Psoas muscle (tissue), 7 donors: ENCODE measurements at regions not wholly inside any gene's neighbourhood (a gene's known extent, or its start where the extent isn't known, plus 50 kb on each side); places are given as distances from the start of the nearest gene placed in this dataset.

Experiments used
- ATAC-seq, 4 donors: fragments of 200-7000 bp; cut with Tn5 transposase; one replicate each; pipeline ENCODE4 v1.9.1; 2020; ENCODE audit warnings: moderate library complexity in 3 of 4, mild to moderate bottlenecking in 2 of 4
- DNase-seq, 2 donors: peaks; one replicate each; pipeline ENCODE4 v3.0.0-alpha.2; 2020
- H3K27ac ChIP-seq: fragments of 200-600 bp; one replicate; pipeline ENCODE4 v1.8.0; 2022
- H3K27me3 ChIP-seq, 3 donors: fragments of 200-600 bp in 1 of 3; one replicate each; pipeline versions ENCODE4 v1.6.1 to v1.8.0; 2013 to 2022; ENCODE audit warnings: low read length in 2 of 3, mild to moderate bottlenecking in 2 of 3, moderate library complexity in 1 of 3; ENCODE audit not compliant: insufficient read depth in 3 of 3
- H3K36me3 ChIP-seq, 2 donors: fragments of 200-600 bp in 1 of 2; one replicate each; pipeline versions ENCODE4 v1.6.1 to v1.8.0; 2013 to 2022; ENCODE audit warnings: low read depth in 1 of 2, mild to moderate bottlenecking in 1 of 2, moderate library complexity in 1 of 2; ENCODE audit not compliant: insufficient read depth in 1 of 2
- H3K4me1 ChIP-seq: fragments of 200-600 bp; one replicate; pipeline ENCODE4 v1.8.0; 2022
- H3K4me3 ChIP-seq: fragments of 200-600 bp; one replicate; pipeline ENCODE4 v1.8.0; 2022; ENCODE audit warnings: mild to moderate bottlenecking
- H3K9me3 ChIP-seq: fragments of 200-600 bp; one replicate; pipeline ENCODE4 v1.8.0; 2022
- CTCF ChIP-seq: fragments of 200-600 bp; IDR thresholded peaks from one replicate; pipeline ENCODE4 v1.8.0; 2022; ENCODE audit warnings: antibody characterized with exemption
- WGBS, 3 donors: extraction: QIAGEN DNeasy Blood & Tissue Kit; methylation state at CpG; one replicate each; pipeline versions ENCODE4 v1.1.6 to v1.1.7; 2013; 5-methylcytosine and 5-hydroxymethylcytosine counted together
- intact Hi-C, 2 donors: fragments of 100-400 bp; cut with DNase I; formaldehyde crosslinking; loops; one replicate each; pipeline versions ENCODE4 v1.11.0 to v1.14.2; 2022
- donor health status: healthy with polysubstance abuse.
- donor health status: DM: no; HTN: no; CAD: no; lungs with moderate emphysema.
- donor health status: Bipolar disorder and iron deficiency.
- donor health status: healthy.
- donor health status: DM: yes; HTN: yes; CAD: no.
- donor health status: DM: no; HTN: no; CAD: no.
- donor health status: DM: yes; HTN: yes; CAD: no.

GRCh38 chr13:90857921-90858320 is 489.6 kb upstream of the MIR17HG start:
- no peaks in the 10 kb centered on the region for H3K4me1 ChIP-seq
- H3K9me3 ChIP-seq = no peaks in the 10 kb centered on the region
- ATAC-seq (no peak), DNase-seq (no peak)
- no peaks in the 10 kb centered on the region for H3K27me3 ChIP-seq
- WGBS, 3 donors = 0 to 92% (median 0%) methylated on average over 1 of the region's 1 CpG
- intact Hi-C loops = no loop called here
- TF ChIP-seq CTCF = no peak
- no peak overlapping the region for H3K27ac ChIP-seq
- no peaks in the 10 kb centered on the region for H3K36me3 ChIP-seq
- H3K4me3 ChIP-seq = no peak overlapping the region

GRCh38 chr13:90866006-90866405 is 481.5 kb upstream of the MIR17HG start:
- H3K9me3 ChIP-seq = no peaks in the 10 kb centered on the region
- no peak for DNase-seq
- 27 to 41% (median 31%) methylated on average over 2 of the region's 2 CpGs for WGBS, 3 donors
- no peak overlapping the region for H3K27ac ChIP-seq
- intact Hi-C loops = no loop called here
- H3K36me3 ChIP-seq = no peaks in the 10 kb centered on the region
- no peaks in the 10 kb centered on the region for H3K4me1 ChIP-seq
- H3K4me3 ChIP-seq = no peak overlapping the region
- H3K27me3 ChIP-seq = no peaks in the 10 kb centered on the region
- no peak for ATAC-seq
- TF ChIP-seq CTCF = no peak

DNA sequence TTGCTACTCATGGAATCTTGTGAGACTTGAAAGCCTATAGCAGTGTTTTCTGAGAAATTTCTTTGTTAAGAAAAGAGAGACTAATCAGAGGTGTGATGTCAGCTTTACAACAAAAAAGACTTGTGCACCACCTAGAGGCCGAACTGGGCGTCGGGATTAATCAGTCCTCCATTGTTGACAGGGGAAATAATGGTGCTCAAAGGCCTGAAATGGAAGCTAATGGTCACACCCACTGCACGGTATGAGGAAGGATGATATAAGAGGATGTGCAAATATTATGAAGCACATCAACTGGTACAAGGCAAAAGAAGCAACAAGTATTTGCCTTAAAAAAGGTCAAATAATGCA is 480.2 kb upstream of the MIR17HG start:
- DNase-seq = peak; percentile 37 to 46
- H3K27ac ChIP-seq = no peak overlapping the region
- ATAC-seq = no peak
- no peaks in the 10 kb centered on the region for H3K4me1 ChIP-seq
- H3K27me3 ChIP-seq = no peaks in the 10 kb centered on the region
- 9 to 17% (median 17%) methylated on average over 4 of the region's 4 CpGs for WGBS, 3 donors
- intact Hi-C loops = no loop called here
- H3K36me3 ChIP-seq = no peaks in the 10 kb centered on the region
- H3K4me3 ChIP-seq = no peak overlapping the region
- no peaks in the 10 kb centered on the region for H3K9me3 ChIP-seq
- peak; percentile 33 for TF ChIP-seq CTCF

DNA sequence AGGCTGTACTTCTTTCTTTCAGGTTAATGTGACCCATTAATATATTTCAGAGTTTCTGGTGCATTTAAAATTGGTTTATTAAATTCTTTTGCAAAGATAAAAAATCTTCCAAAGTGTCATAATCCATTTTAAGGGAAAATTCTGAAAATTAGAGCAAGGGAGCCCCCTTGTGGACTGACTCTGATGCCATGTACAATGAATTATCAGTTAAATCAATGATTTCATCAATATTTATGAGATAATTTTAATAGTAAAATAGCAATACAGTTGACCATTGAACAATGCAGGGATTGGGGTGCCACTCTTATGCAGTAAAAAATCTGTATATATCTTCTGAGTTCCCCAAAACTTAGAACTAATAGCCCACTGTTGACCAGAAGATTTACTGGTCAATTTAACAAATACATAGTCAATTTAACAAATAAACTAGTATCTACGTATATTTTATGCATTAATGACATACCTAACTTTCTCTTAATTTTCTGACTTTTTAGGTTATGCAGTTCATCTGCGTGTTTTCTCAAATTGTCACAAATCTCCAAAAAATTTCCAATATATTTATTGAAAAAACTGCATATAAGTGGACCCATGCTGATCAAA is 479.1 kb upstream of the MIR17HG start:
- intact Hi-C loops = no loop called here

More for the DNA sequence above, 479.1 kb upstream of the MIR17HG start:
- no peak for ATAC-seq
- Histone ChIP-seq H3K27ac (no peak overlapping the region), H3K4me1 (no peaks in the 10 kb centered on the region), H3K9me3 (no peaks in the 10 kb centered on the region), H3K27me3 (no peaks in the 10 kb centered on the region), H3K4me3 (no peak overlapping the region), H3K36me3 (no peaks in the 10 kb centered on the region)
- TF ChIP-seq CTCF = peak; percentile 50
- WGBS, 3 donors = 67 to 73% (median 68%) methylated on average over 2 of the region's 2 CpGs
- DNase-seq = no peak
